Fibroblast of the conjunctiva (primary cell): ENCODE measurements at regions not wholly inside any gene's neighbourhood (a gene's known extent, or its start where the extent isn't known, plus 50 kb on each side); places are given as distances from the start of the nearest gene placed in this dataset.
"Not testable (repeated sequence)": the region's sequence is repeated elsewhere in the genome, so short reads cannot be mapped to it uniquely, and the experiment has no call there.

Source experiments
- DNase-seq: peaks from one replicate; pipeline ENCODE4 v3.0.0-alpha.2; 2010; ENCODE audit warnings: low read depth

DNA sequence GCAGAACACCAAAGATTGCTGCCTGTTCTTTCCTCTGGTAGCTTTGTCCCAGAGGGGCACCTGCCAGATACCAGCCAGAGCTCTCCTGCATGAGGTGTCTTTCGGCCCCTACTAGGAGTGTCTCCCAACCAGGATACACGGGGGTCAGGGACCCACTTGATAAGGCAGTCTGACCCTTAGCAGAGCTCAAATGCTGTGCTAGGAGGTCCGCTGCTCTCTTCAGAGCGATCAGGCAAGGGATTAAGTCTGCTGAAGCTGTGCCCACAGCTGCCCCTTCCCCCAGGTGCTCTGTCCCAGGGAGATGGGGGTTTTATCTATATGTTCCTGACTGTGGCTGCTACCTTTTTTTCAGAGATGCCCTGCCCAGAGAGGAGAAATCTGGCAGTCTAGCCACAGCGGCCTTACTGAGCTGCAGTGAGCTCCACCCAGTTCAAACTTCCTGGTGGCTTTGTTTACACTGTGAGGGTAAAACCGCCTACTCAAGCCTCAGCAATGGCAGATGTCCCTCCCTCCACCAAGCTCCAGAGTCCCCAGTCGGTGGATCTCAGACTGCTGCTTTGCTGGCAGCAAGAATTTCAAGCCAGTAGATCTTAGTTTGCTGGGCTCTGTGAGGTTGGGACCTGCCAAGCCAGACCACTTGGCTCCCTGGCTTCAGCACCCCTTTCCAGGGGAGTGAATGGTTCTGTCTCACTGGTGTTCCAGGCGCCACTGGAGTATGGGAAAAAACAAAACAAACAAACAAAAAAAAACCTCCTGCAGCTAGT, 52.0 kb upstream of the TMTC2 start:
- not testable (repeated sequence) for DNase-seq

DNA sequence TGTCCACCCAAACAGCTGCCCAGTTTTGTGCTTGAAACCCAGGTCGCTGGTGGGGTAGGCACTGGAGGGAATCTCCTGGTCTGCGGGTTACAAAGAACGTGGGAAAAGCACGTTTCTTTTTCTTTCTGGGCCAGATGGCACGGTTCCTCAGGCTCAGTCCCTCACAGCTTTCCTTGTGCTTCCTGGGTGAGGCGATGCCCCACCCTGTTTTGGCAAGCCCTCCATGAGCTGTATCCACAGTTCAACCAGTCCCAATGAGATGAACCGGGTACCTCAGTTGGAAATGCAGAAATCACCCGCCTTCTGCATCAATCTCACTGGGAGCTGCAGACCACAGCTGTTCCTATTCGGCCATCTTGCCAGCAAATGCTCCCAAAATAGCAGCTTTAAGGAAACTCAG, 51.4 kb upstream of the TMTC2 start:
- no peak for DNase-seq
